HG02642 (cell line): ENCODE measurements at regions not wholly inside any gene's neighbourhood (a gene's known extent, or its start where the extent isn't known, plus 50 kb on each side); places are given as distances from the start of the nearest gene placed in this dataset.

ENCODE experiments used
- ATAC-seq: cut with Tn5 transposase; IDR thresholded peaks from one replicate; pipeline ENCODE4 v1.9.1; 2021; ENCODE audit warnings: mild to moderate bottlenecking; ENCODE audit not compliant: unreplicated experiment, poor library complexity

GRCh38 chr10:44435196-44435595 lies 50.3 kb upstream of the CXCL12 start:
- no peak for ATAC-seq

GRCh38 chr10:44436240-44436639 lies 51.3 kb upstream of the CXCL12 start:
- ATAC-seq, result no peak

DNA sequence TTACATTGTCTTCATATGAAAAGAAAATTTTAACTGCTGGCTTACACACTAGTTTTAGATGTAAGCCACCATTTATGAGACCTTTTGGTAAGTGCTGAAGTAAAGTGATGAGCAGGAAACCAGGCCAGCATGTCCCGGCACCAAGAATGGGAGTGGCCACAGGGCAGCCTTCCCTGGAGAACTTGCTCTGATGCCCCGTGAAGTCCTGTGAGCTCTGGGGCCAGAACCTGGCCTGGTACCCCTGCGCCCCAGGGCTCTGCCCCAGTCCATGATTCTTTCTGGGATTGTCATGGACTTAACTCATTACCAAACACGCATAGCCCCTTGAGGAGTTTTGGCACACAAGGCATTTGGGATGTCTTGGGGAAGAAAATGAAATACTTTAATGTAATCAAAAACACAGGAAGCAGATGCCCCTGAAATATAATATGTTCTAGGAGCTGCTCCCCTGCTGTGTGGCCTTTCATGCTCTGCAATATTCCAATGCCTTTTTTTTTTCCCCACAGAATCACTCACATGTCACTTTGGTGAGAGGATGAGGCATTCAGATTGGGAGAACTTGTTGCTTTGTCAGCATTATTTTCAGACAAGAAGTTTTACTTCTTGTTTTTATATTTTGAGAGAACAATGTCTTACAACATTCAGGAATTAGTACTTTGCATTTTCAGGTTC lies 53.1 kb upstream of the CXCL12 start:
- no peak for ATAC-seq

GRCh38 chr10:44439239-44439957 lies 54.5 kb upstream of the CXCL12 start:
- no peak for ATAC-seq

DNA sequence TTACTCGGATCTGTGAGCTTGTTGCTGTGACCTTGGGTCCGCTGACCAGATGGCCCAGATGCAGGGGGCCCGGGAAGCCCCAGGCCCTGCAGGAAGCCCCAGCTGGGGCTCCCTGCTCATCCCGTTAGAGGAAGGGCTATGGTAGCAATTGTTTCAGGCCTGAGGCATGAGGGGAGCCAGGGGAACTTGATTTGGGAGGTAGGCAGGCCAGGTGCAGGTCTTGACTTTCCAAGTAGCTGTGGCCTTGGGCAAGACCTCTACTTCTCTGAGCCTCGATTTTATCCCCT lies 55.0 kb upstream of the CXCL12 start:
- no peak for ATAC-seq

DNA sequence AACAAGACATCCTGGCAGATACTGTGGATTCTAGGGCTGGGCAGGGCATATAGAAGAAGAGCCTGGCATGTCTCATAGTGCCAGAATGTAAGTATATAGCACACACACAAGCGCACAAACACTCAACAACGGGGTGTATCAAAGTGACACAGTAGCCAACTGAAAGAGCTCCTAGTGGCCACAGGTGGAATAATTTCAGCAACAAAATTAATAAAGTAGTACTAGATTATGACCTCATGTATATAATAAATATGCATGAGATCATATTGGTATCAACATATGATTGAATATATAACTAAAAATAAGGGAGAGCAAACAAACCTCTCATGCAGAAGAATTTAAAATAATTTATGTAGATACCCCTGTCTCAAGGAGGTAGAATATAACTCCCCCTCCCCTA lies 72.4 kb upstream of the CXCL12 start:
- ATAC-seq, result no peak

DNA sequence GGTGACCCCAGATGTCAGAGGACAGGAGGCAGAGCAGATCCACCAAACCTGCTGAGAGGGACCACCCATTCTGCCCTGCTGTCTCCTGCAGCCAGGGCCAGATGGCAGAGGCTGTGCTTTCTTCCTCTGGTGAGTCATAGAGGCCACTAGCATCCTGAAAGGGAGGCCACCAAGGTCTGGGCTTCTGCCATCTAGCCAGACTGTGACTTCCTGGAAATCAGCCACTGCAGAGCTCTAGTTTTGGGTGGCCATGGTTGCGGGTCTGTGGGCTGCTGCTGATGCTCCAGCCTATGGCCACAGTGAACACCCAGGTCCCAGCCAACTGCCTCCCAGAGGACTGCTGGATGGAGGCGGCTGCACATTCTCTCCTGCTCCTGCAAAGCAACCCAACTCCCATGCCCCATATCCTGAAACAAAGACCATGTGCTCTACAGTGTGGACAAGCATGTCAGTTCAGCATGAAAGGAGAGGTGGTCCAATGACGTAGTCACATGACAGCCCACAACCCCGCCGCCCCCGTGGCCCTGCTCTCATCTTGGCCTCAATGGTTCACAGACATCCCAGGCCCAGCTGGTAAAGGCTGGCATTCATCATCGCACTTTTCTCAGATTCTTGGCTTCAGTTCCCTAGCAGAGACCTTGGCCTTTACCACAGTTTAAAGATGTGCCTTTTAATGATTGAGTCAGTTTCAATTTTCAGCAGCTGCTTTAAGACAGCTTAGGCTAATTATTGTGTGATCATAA lies 73.9 kb upstream of the CXCL12 start:
- ATAC-seq, result no peak

- no peak for ATAC-seq
Observed at GRCh38 chr10:44459671-44460070, 74.8 kb upstream of the CXCL12 start.

- no peak for ATAC-seq
Observed at GRCh38 chr10:44460416-44460815, 75.5 kb upstream of the CXCL12 start.

DNA sequence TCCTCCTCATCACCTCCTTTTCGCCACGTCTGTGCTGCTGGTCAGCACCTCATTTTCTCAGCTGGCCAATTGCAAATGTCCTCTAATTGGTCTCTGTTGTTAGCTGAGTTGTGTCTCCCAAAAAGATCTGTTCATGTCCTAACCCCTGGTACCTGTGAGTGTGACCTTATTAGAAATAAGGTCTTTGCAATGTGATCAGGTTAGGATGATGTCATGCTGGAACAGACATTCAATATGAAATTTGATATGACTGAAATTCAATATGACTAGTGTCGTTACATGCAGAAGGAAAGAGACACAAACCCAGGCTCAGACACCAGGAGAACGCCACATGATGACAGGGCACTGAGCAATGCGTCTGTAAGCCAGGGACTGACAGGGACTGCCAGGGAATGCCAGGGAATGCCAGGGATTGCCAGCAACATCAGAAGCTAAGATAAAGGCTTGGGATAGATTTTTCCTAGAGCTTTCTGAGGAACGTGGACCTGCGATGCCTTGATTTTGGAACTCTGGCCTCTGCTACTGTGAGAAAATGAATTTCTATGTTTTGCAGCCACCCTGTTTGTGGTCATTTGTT lies 77.5 kb upstream of the CXCL12 start:
- ATAC-seq, result no peak

- ATAC-seq, result no peak
Observed at GRCh38 chr10:44463511-44464121, 78.7 kb upstream of the CXCL12 start.

DNA sequence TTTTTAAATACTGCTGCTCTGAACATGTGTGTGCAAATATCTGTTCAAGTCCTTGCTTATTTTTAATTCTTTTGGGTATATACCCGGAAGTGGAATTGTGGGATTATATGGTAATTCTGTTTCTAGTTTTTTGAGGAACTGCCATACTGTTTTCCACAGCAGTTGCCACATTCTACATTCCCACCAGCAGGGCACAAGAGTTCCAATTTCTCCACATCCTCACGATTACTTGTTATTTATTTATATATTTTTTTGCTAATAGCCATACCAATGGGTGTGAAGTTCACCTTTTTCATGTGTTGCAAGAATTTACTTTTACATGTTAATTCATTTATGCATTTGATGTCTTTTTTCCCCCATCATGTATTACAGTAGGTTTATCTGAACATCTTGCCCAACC lies 79.6 kb upstream of the CXCL12 start:
- no peak for ATAC-seq

DNA sequence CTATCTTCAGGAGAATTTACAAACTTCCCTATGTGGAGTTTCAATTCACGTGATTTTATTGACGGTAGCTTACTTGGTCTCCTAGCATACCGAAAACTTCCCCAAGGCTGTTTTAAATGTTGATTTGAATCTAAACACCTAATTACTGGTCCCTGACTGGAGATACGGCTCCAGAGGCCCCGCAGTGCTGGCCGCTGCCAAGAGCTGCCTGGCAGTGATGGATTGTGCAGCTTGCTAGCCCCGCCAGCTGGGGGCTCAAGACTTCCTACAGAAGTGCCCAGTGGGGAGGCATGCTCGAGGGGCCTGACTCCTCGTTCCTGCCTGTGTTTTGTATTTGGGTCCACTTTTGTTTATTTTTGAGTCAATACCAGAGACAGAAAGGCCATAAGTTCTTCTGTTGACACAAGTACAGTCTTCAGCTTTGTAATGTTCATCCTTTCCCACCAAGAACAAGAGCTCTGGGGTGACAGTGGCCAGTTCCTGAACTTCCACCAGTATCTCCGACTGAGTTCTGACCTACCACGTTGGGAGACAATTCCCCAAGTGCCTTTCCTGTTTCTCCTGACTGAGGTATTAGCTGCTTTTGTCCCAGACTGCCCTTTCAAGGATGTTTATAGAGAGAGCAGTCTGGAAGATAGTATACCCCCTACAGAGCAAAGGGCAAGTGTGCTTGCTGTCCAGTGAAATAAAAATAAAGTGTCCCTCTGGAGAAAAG lies 80.7 kb upstream of the CXCL12 start:
- no peak for ATAC-seq

DNA sequence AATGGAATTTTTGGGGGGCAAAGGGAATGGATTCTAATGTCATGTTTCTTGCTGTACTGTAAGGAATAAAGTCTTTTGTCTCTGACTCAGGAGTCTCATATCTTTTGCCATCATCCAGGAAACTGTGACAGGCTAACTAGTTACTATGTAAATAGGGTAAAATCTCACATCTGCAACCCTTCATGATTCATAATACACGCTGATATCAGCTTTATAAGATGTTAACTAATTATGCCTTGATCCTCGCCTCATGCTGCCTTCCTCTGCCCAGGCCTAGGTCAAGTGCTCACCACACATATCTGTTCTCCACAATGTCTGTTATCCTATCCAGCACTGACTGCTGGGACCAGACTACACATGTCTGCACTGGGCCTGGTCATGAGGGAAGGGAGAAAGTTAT lies 81.3 kb upstream of the CXCL12 start:
- ATAC-seq, result no peak

DNA sequence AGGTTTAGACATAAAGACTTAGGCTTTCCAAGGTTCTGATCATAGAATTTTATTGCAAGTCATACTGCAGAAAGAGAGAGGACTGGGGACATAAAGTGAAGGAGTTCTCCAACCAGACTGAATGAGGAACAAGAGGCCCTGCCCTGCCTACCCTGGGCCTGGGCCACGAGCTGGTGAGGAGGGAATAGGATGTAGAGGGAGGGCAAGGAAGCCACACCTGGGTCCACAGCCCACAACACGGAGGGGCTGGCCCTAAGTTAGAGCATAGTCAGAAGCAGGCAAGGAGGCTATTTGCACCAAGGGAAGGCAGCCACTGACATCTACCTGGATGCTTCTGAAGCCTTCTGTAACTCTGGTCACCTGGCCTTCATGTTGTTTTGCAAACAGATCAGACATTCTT lies 82.2 kb upstream of the CXCL12 start:
- no peak for ATAC-seq

- no peak for ATAC-seq
Observed at GRCh38 chr10:44467900-44468299, 83.0 kb upstream of the CXCL12 start.

DNA sequence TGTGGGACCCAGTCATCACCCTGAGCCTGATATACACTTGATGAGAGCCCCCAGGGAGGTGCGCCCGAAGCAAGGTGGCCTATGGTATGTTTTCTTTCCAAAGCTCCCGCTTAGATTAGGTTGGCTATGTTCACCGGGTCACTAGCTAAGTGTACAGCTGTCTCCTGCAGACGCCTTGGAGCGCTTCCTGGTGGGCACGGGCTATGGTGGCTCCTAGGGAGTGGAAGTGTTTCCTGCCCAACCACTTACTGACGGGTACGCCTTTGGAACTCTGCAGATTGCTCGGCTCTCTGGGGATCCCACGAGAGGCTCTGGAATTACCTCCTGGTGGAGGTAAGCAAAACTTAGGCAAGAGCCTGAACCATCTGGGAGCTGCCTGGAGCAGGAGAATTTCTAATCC lies 83.6 kb upstream of the CXCL12 start:
- ATAC-seq, result no peak

GRCh38 chr10:44468965-44469364 lies 84.1 kb upstream of the CXCL12 start:
- ATAC-seq, result no peak

DNA sequence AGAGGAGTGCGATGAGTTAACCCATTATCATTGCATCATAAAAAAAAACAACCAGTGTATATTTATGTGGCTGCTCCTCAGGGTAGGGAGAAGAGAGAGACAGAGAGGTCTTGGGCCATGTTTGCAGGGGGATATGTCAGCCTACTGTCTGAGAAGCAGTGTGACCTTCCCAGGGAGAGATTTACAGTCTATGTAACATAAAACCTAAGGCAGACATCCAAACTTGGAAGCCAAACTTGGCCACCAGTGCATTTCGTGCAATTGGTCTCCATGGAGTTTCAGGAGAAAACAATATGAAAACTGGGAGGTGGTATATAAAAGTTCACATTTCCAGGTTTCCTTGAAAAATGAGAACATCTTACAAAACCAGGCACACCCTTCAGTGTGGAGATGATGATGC lies 85.9 kb upstream of the CXCL12 start:
- ATAC-seq, result no peak

DNA sequence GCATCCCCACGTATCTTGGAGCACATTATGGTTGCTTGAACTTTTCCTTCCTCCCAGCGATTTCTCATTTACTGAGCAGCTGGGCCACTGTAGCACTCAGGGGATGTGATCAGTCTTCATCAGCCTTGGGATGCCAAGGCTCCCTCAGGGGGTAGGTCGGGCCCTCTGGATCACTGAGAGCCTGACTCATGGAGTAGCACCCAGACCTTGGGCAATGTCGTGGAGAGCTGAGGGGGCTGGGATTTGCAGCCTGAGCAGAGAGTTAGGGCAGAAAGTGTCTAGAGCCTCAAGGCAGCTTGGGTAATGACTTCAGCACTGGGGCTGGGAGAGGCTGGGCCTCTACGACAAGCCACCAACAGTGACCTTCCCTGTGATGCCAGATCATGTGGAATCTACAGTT lies 86.5 kb upstream of the CXCL12 start:
- ATAC-seq, result no peak
